GM12892 (cell line): ENCODE measurements at regions not wholly inside any gene's neighbourhood (a gene's known extent, or its start where the extent isn't known, plus 50 kb on each side); places are given as distances from the start of the nearest gene placed in this dataset.

Experiments
- POLR2A ChIP-seq: IDR thresholded peaks from 2 replicates; pipeline ENCODE4 v1.6.1; 2011; ENCODE audit warnings: low read depth, low read length, control low read depth
- POLR2AphosphoS5 ChIP-seq: IDR thresholded peaks from 2 replicates; pipeline ENCODE4 v1.6.1; 2011; ENCODE audit warnings: low read depth, low read length, control low read depth
- TAF1 ChIP-seq: IDR thresholded peaks from 2 replicates; pipeline ENCODE4 v1.6.1; 2011; ENCODE audit warnings: low read depth, mild to moderate bottlenecking, control low read depth, low read length, borderline replicate concordance

GRCh38 chr12:4202487-4202886 lies 71.1 kb upstream of the CCND2 start:
- TF ChIP-seq POLR2A (no peak), POLR2AphosphoS5 (no peak), TAF1 (no peak)
